NCI-H1417 (cell line): ENCODE measurements at regions not wholly inside any gene's neighbourhood (a gene's known extent, or its start where the extent isn't known, plus 50 kb on each side); places are given as distances from the start of the nearest gene placed in this dataset.
A peak's percentile ranks its signal among the peaks of the same experiment; 100 is the strongest.

Source experiments
- DNase-seq, 3 experiments: peaks; one replicate each; lab custom pipeline; 2025; lab: John Stamatoyannopoulos, UW

DNA sequence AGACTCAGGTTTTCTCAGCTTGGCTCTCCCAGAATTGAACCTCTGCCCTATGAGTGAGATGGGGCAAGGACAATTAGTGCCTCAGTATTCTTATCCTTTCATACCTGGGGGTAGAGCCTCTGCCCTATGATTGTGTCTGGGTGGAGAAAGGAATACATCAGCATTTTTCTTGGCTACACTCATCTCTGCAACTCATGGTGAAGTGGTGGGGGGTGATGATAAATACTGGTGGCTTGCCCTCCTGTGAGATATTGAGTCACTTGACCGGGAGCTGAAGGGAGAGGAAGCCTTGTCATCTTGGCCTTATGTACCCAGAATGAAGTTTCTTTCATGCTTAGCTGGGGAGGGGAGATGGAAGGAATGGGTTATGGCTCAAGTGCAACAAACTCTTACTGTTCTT, 71.3 kb upstream of the ENOX2 start:
- no peak for DNase-seq

DNA sequence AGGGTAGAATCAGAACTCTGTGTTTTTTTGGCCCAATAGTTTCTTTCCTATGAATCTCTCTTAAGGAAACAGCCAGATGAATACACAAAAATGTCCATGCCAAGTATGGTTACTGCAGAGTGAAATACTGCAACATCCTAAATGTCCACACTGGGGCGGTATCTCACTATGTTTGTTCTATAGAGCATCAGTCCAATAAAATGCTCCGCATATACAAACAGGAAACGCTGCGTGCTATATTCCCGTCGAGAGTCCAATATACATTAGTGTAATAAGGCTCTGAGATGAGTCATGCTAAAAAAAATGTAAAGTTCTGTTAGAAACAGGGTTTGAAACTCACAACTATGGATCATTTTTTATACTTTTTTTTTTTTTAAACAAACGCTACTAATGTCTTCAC, 72.9 kb upstream of the ENOX2 start:
- DNase-seq = peak; percentile 51 to 80 (median 62)

DNA sequence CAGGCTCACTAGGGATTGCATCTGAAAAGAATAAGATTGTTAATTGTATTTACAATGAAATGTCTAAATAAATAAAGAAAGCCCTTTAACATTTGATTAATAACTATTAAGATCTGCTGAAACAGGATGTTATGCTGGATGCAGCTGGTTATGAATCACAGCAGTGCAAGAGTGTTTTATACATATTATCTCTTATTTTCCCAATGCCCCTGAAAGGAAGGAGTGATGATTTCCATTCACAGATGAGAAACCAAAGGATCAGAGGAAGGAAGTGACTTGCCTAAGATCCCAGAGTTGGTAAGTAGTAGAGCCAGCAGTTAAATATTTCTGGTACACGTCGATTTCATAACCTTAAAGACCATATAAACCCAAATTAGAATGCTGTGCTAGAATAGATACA, 76.3 kb upstream of the ARHGAP36 start:
- no peak for DNase-seq

DNA sequence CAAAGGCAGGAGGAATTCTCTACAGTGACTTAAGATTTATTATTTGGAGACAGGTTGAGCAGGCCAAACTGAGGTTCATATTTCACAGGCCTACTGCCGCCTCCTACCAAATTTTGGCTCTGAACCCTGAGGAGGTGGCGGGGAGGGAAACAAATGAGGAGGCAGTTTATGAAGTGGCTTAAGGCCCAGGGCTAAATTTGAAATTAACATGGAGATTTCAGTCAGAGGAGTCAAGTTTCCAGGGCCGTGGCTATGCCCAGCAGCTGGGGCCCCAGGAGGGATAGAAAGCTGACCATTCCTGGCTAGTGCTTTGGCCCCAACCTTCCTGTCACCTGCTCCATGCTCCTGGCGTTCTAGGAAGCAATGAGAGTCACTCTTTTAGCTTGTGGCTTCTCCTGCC, 73.4 kb upstream of the ARHGAP36 start:
- DNase-seq = no peak

DNA sequence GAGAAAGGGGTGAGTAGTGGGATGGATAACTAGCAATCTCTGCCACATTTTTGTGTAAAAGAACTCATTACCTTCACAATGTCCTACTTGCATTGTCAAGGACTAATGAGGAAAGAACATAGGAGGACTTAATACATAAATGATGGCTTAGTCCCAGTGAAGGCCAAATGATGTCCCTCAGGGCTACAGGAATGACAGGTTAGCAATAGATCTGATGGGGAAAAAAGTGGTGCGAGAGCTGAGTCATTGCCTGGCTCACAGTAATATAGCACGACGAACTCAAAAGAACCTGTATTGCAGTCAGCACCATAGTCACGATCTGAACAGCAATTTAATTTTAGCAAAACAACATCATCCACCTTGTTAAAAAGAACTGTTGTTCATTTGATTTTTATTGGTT, 70.9 kb upstream of the ARHGAP36 start:
- DNase-seq = no peak

DNA sequence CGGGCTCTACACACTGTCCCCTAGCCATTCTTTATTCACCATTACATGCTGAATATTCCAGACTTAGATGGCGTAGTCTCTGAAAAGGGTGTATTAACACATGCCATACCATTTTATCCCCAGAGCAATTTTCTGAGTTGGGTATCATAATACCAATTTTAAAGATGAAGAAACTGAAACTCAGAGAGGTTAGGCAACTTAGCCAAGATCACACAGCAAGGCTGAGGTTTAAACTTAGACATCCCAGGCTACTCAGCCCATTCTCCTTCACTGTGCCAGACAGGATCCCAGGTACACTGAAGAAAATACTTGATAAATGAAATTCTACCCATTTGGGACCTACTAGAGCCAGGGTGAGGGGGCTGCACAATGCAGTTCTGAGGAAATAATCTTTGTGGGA, 67.4 kb upstream of the ARHGAP36 start:
- DNase-seq = no peak

DNA sequence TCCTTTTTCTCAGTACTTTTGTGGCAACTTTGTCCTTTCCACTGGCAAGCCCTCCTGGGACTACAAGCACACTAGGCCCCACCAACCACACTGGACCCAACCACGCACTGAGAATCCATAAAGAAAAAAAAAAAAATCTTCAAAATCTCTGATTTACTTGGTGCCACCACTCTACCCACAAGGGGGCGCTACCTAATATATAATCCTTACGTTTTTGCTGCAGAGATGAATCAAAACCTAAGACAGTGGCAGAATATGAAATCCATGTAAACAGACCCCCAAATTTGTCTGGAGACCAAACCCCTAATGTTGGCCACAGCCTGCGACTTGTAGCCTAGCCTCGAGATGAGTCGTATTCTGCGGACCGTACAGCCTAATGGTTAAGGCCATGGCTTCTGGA, 63.5 kb upstream of the ARHGAP36 start:
- peak in 2 of 3 experiments; percentile 43 to 54 for DNase-seq

DNA sequence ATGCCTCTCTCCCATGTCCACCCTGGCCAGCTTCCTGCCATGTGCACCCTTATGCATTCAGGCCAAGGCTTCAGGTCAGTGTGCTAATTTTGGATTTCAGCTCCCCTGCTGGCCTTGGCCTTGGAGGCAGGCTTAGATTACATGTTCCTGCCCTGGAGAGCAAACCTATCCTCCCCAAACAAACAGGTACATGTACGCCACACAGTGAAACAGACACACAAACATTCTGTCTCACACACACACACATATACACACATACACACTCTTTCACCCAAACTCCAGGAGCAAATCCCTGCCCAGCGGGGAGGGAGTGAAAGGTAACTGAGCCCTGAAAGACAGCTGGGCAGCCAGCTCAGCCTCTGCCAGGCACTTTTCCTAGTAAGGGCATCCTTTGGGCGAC, 62.7 kb upstream of the ARHGAP36 start:
- DNase-seq = no peak

DNA sequence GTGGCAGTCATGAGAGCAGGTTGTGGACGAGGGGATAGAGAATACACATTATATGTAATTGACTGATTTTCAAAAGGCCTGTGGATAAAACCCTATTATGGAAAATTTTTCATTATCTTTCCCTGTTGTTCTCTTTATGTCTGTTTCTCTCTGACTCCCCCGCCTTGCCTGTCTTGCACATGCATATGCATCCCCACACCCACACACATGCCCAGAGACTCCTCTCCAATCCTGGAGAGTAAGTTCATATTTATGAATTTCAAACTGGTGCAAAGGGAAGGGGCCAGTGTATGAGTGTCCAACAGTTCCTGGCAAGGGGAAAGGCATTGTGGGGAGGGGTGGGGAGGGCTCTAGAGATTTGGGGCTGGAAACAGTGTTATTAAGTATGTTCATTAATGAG, 60.8 kb upstream of the ARHGAP36 start:
- no peak for DNase-seq

DNA sequence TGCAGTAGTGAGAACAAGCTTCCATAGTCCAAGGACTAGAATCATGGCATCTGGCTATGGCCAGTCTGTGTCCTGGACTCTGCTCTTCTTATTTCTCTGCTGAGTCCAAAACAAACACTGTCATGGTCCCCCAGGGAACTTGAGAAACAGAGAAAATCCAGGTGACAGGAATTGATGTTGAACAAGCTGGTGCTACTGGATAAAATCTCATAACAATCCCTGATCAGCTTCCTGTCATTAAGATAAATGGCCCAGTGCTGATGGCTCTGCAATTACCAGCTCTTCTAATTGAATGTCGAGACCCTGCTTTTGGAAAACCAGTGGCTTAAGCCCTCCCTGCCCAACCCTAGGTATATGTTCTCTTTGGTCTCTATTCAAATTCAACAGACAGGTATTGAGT, 58.8 kb upstream of the ARHGAP36 start:
- DNase-seq = peak in 1 of 3 experiments; percentile 21
